ENCODE measurements at regions not wholly inside any gene's neighbourhood (a gene's known extent, or its start where the extent isn't known, plus 50 kb on each side); places are given as distances from the start of the nearest gene placed in this dataset.

DNA sequence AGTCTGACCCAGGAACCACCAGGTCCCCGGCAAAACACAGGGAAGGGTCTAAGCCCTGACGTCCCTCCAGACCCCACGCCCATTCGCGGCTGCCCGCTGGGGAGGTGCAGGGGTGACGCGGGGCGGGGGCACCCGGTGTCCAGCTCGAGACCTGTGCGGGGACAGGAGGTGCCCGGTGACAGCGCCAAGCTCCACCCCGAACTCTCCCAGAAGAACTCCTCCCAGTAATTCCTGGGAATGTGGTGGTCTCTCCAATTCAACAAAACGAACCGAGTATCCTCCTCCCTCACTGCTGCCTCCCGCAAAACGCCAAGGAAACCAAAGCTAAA, 164.1 kb upstream of the PDE10A start:
- intact Hi-C loops (cut with DNase I): no loop called here
- ATAC-seq: no peak
- DNase-seq: no peak

DNA sequence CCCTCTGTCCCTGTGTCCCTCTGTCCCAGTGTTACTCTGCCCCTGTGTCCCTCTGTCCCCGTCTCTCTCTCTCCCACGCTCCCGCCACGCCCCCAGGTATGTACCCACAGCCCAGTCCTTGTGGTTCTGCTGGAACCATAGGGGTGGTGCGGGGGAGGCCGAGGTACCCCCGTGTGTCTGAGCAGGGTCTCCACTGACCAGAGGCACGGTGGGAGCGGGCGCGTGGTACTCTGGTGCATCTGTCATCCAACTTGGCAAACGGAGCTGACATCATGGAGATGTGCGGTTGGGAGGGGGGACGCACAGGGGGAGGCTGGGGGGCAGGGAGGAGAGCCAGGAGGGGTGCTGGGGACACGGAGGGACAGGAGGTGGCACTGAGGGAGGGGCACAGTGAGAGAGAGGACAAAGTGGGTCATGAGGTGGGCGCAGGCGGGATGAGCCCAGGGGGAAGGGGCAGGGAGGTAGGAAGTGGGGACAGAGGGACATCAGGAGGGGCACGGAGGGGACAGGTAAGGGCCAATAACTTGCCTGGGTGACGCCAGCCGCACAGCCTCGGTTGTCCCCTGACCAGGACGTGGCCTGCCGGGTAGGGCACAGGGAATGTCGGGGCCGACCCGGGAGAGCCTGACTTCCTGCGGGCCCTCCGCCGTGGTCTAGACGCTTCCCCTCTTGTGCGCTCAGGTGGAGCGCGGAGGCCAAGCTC, 163.6 kb upstream of the PDE10A start:
- ATAC-seq: no peak
- no peak for DNase-seq

DNA sequence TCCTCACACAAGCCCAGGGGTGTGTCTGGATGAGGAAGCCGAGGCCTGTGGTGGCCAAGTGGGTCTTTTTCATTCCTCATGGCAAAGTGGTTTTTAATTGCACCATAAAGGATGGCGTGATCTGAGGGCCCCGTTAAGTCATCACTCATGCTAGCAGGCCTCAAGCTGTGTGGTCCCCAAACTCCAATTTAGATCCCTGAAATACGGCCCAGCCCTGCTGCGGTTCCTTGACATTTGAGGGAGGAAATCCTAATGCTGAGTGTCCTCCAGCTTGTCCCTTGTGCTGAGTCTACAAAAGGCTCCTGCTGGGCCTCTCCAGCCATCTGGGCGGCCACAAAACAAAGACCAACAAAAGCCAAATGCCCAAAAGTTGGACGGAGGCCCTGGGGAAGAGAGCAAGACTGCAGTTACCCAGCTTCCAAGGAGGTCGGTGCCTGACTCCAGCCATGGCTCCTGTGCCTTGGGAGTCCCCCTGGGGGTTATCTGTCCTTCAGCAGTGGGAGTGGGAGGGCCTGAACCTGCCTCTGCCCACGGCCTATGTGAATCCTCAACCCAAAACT, 162.3 kb upstream of the PDE10A start:
- DNase-seq (no peak), ATAC-seq (no peak)
- intact Hi-C loops (cut with DNase I): no loop called here

More for the DNA sequence above, 163.6 kb upstream of the PDE10A start:
- intact Hi-C loops (cut with DNase I): no loop called here

DNA sequence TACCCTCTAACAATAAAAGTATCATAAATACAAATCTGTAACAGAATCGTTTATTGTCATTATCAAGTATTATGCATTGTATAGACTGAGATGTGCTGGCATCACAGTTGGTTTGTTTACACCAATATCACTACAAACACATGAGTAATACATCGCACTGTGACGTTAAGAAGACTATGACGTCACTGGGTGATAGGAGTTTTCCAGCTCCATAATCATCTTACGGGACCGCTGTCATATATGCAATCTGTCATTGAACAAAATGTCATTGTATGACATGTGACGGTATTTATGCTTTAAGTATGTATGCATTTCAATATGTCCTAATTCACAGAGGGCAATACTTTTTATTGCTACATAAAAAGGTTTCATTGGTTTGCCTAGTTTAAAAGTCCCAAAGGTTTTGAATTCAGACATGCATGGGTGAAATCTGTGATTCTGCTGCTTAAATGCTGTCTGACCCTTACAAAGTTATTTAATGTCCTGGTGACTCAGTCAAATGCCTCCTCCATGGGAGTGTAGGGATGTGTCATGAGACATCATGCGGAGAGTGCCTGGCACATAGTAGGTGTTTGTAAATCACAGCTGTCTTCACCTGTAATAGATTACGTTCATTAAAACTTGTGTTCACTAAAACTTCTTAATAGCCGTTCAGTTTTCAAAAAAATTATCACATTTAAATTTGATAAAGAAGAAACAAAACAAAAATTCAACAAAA, 160.7 kb upstream of the PDE10A start:
- intact Hi-C loops (cut with DNase I): no loop called here
- ATAC-seq (no peak), DNase-seq (no peak)

DNA sequence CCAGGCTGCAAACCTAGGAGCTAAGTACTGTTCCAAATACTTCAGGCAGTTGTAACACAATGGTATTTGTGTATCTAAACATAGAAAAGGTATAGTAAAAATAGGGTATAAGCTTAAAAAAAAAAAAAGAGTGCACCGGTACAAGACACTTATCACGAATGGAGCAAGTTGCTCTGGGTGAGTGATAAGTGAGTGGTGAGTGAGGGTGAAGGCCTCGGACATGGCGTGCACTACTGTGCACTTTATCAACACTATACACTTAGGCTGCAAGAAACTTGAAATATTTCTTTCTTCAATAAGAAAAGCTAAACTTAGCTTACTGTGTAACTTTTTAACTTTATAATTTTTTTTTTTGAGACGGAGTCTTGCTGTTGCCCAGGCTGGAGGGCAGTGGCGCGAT, 159.5 kb upstream of the PDE10A start:
- DNase-seq: no peak
- intact Hi-C loops (cut with DNase I): no loop called here
- no peak for ATAC-seq

DNA sequence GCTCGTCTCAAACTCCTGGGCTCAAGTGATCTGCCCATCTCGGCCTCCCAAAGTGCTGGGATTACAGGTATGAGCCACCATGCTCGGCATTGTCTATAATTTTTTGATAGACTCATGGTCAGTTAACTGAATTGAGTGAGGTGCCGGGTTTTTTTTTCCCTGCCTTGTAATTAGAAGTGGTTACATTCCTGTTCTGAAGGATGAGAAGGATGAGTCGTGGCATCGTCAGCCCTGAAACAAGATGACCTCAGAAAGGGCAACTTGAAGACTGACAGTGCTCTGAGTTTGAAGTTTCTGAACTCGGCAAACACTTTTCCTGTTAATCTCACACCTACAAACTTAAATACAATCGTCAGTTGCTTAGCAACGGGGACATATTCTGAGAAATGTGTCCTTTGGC, 158.7 kb upstream of the PDE10A start:
- intact Hi-C loops (cut with DNase I): no loop called here
- no peak for ATAC-seq

DNA sequence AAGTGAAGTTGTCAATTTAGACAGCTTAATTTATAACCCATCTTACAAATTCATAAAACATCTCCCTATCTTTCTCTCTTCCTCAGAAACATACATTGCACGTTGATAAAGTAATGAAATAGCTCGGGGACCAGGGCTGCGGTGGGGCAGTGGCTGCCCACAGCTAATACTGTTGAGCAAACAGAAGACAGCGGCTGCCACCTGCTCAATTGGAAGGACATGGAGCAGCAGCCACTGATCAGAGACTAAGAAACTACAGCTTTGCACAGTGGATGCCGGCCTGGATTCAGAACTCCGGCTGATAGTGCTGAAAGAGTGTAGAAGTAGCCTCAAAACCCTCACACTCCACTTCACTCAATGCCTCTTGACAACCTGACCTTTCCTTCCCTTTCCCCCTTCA, 157.9 kb upstream of the PDE10A start:
- DNase-seq: no peak
- ATAC-seq: no peak
- intact Hi-C loops (cut with DNase I): no loop called here

More for the DNA sequence above, 158.7 kb upstream of the PDE10A start:
- DNase-seq: no peak

DNA sequence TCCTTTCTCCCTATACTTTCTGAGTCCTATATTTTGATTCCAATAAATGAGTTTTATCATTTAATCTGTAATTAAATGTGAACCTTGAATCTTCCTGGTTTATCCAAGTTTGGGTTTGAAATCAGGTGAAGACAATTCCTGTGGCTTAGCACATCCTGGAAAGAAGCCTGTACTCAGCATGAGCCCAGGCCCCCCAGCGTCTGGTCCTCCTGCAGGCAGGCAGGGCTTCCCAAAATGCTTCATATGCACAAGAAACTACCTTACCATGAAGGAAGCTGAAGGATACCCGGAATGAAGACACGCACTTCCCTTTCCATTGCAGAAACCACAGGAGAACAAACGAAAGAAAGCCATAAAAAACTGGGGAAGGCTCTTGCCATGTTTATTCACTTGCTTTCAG, 157.4 kb upstream of the PDE10A start:
- DNase-seq (no peak), ATAC-seq (no peak)
- intact Hi-C loops (cut with DNase I): no loop called here

DNA sequence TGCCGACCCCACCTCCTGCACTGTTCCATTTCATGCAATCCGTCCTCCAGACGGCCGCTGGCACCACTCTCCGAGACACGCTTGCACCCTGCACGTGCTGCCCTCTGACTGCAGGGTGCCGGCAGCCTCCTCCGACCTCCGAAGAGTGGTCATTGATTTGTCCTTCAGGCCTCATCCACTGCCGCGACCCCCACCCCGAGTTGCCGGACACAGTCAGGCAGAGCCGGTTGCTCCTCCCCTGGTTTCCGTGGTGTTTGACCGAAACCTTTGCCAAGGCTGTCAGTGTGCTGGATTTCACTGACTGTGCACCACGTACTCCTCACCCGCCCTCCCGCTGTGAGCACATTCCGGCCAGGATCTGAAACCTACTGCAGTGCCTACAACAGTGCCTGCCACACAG, 156.4 kb upstream of the PDE10A start:
- intact Hi-C loops (cut with DNase I): no loop called here
- peak in 1 of 2 donors; percentile 62 for ATAC-seq
- no peak for DNase-seq

DNA sequence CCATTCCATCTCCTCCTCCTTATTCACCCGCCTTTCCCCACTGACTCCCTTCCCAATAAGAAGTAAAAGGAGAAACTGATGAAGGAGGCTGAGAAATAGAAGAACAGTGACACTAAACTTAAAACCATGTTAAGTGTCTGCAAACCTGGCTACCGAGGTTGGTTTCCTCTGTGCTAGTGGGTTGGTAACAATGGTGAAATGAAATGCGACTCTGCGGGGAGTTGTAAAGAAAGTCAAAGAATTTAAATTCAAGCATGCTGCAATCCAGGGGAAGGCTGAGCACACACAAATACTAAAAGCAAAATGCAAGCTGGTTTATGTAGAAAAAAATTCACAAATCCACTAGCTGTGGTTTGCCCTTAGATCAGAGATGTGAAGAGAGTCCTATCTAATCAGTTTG, 155.2 kb upstream of the PDE10A start:
- ATAC-seq (no peak), DNase-seq (no peak)
- intact Hi-C loops (cut with DNase I): no loop called here

DNA sequence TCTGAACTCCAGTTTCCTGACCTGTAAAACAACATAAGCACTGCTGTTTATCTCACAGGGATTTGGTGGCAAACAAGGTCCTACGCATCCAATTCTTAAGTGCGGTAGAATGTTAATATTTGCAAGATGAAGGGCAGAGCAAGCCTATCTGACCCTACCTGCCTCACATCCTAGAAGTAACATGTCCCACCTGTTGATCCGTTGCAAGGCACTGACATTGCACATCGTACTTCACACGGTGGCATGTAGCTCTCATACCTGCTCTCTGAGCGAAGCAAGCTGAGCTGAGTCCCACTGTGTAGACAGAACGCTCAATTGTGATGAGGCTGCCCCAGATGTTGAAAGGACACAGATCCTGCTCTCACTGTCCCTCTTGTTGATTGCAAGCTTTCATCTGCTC, 154.7 kb upstream of the PDE10A start:
- DNase-seq: no peak
- intact Hi-C loops (cut with DNase I): no loop called here
- ATAC-seq: no peak

DNA sequence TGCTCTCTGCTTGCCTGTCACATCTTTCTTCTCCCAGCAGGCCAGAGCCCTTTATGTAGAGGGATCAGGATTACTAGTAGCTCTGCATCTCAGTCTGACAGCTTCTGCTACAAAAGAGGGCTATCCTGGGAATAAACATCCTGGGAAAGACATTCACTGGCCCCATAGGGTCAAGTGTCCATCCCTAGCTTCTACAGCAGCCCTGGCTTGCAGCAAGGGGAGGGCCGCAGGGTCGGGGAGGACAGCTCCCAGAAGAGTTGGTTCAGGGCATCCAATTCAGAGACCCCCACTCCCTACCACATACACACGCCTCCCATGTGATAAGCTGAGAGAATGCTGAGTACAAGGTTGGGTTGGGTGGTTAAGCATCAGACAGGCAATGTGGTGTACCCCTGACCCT, 154.1 kb upstream of the PDE10A start:
- ATAC-seq: no peak
- intact Hi-C loops (cut with DNase I): no loop called here
- DNase-seq: no peak

DNA sequence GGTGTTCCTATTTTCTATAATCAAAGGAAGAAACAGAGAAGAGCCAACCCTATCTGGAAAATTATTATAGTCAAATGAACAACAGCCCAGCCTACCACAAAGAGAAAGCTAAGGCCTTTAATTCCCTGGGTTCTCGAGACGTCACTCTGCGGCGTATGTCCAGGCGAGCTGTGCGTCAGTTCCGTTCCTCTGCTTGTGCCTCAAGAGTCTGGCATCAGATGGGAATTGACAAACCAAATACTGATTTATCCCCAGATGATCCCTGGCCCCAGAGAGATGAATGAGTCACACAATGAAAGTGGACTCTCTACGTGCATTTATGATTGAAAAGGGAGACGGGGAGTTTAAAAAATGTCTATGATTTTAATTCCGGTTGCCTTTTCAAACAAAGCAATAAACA, 151.6 kb upstream of the PDE10A start:
- no peak for ATAC-seq
- intact Hi-C loops (cut with DNase I): no loop called here
- no peak for DNase-seq

DNA sequence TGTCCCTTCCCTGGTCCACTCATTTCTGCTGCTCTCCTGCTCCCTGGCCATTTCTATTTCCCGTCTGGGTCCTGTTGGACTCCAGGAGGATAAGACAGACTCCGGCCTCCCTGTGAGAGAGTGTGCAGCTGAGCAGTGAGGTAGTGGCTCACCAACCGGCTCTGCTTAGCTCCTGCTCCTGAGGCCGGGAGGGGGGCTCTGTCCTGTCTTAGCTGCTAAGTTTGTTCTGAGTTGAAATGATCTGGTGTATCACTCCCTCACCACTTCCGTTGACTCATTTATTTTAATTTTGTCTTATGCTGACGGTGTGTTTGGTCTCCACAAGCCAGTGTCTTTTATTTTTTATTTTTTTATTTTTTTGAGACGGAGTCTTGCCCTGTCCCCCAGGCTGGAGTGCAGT, 148.5 kb upstream of the PDE10A start:
- DNase-seq (no peak), ATAC-seq (no peak)
- intact Hi-C loops (cut with DNase I): no loop called here

DNA sequence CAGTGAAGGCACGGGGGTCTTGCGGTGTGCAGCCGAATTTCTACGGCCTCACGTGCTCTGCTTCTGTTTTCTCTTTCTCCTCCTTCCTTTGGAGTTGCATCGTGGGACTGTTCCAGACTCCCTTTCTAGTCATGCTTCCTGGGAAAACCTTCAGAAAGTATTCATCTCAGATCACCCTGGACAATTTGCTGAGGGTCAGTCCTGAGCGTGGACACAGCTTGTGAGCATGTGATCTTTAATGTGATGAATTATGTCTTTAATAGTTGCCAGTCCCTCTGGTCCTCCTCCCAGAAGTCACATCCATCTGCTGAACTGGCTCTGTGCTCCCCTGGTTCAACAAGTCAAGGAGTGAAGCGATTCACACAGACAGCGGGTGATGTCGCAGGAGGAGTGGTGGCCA, 145.0 kb upstream of the PDE10A start:
- ATAC-seq: no peak

DNA sequence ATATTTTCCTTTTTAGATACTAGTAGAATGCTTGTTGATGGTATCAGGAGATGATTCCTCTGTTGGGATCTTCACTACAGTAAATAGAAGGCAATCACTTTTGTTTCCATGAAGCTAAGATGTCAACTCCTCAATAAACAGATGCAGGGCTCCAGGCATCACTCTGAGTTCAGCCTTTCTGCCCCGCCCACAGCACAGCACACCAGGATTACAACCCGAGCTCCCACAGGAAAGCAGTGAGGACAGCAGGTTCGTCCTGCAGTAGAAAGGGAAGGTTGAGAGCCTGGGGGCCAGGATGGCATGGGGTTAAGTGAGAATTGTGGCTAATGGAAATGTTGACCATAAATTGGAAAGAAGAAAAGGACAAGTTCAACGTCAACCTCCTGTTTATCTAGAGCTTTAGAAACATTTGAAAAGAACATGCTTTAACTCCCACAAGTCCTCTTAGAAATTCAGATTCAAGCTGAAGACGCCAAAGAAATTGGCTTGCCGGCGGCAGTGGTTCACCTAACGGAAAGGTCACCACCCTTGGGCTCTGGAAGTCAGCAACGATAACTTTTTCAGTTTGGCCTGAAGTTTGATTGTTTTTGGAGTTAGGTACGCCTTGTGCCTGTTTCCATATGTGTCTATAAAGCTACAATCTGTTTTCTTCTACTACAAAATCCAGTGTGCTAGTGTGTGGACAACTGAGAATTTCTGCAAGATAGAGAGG, 144.4 kb upstream of the PDE10A start:
- DNase-seq (no peak), ATAC-seq (peak in 1 of 2 donors; percentile 37)
- intact Hi-C loops (cut with DNase I): no loop called here

More for the DNA sequence above, 145.0 kb upstream of the PDE10A start:
- DNase-seq: no peak
- intact Hi-C loops (cut with DNase I): no loop called here

DNA sequence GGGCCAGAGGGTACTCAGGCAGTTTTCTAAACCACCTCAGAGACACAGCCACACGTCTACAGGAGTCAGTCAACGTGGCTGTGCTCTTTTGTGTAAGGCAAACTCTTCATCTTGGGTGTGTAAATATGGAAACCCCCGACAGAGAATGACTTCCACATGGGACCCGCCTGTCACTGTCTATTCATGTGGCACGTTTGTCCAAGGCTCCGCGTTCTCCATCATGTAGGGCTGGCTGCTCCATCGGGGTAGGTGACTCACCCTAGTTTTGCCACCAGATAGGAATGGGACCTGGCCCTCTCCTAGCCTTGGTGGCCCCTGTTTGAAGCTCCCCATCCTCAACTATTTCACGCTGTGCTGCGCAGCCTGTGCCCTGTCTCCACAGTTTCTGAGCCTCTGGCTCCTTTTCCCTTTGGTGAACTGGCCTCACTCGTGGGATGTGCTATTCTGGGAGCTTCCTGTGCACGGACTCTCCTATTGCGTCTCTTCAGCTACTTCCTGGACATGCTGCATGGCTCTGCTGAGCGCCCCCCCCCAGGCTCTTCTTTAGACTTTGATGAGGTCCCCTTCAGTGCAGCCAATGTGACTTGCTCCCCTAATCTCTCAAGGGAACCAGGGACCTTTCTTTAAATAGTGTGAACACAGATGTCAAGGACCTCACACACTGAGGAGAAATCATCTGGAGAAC, 143.2 kb upstream of the PDE10A start:
- ATAC-seq (no peak), DNase-seq (no peak)
- intact Hi-C loops (cut with DNase I): no loop called here

DNA sequence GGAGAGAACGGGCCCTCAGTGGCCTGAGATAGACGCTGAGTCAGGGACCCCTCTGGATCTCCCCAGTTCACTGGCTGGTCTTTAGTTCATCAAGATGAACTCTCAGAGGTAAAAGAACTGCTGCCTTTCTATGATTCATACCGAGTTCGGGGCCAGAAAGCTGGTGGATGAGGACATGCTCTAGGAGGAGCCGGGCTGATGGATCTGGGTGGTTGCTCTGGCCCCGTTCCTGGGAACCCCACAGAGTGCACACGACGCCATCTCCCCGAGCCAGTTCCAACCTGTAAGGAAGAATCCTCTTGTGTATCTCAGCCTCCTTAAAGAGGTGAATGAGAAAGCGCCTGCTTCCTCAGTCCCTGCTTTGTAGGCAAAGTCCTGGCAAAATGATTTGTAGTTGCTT, 142.6 kb upstream of the PDE10A start:
- intact Hi-C loops (cut with DNase I): no loop called here
- DNase-seq (no peak), ATAC-seq (peak in 1 of 2 donors; percentile 26)

DNA sequence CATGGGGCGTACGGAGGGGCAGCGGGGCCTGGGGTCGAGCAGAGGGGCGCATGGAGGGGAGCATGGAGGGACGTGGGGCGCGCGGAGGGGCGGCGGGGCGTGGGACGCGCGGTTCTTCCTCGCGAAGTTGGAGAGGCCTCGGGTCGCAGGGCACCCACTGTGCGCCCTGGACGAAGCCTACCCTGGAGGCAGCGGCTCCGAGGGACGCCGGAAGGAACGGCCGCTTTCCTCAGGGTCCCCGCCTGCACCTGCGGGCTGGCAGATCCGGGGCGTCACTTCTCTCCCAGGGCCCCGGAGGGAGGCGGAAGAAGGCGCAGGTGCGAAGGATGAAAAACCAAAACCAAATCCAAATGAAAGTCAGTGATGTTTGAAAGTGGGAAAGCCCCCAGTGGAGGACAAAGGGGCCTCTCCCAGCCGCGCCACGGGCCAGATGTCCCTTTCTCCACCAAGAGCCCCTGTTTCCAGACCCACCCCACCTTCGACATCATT, 142.1 kb upstream of the PDE10A start:
- ATAC-seq (no peak), DNase-seq (no peak)
- intact Hi-C loops (cut with DNase I): no loop called here

All from left cardiac atrium (tissue), 4 donors.